ENCODE measurements at regions not wholly inside any gene's neighbourhood (a gene's known extent, or its start where the extent isn't known, plus 50 kb on each side); places are given as distances from the start of the nearest gene placed in this dataset.

- H3K9ac ChIP-seq (ENCODE audit: low read length): no peak overlapping the region
- no peak for TF ChIP-seq CTCF (IDR thresholded peaks at IDR 0.05; ENCODE audit: low read length)
- no peak for TF ChIP-seq EZH2 (IDR thresholded peaks at IDR 0.05; ENCODE audit: borderline replicate concordance, low read length)
- H3K36me3 ChIP-seq (ENCODE audit: insufficient read depth, low read length): no peaks in the 10 kb centered on the region
- no peaks in the 10 kb centered on the region for H3K27me3 ChIP-seq (ENCODE audit: insufficient read depth, low read length)
- no peaks in the 10 kb centered on the region for H3K9me2 ChIP-seq (ENCODE audit: low read depth, low read length)
- no peaks in the 10 kb centered on the region for H3K4me1 ChIP-seq (ENCODE audit: insufficient read depth, low read length, severe bottlenecking)
- no peaks in the 10 kb centered on the region for H3K79me2 ChIP-seq (ENCODE audit: insufficient read depth, low read length)
- no peak overlapping the region for H2AFZ ChIP-seq (ENCODE audit: low read length)
- no peak overlapping the region for H3K27ac ChIP-seq (ENCODE audit: low read depth, low read length, poor library complexity, severe bottlenecking)
- H3K4me3 ChIP-seq (ENCODE audit: low read depth, low read length, poor library complexity, severe bottlenecking): no peak overlapping the region
- H3F3A ChIP-seq (ENCODE audit: insufficient read depth, low read length): no peaks in the 10 kb centered on the region
- no peaks in the 10 kb centered on the region for H3K9me3 ChIP-seq (ENCODE audit: low read length)
- no peak overlapping the region for H3K4me2 ChIP-seq (ENCODE audit: low read length)
- no peaks in the 10 kb centered on the region for H4K20me1 ChIP-seq (ENCODE audit: insufficient read depth, low read length)
Measured at GRCh38 chr17:72053449-72053848, 67.4 kb upstream of the SOX9 start.

GRCh38 chr17:72056155-72056554, 64.7 kb upstream of the SOX9 start:
- Histone ChIP-seq H3K27ac (ENCODE audit: low read depth, low read length, poor library complexity, severe bottlenecking) (no peak overlapping the region), H3K36me3 (ENCODE audit: insufficient read depth, low read length) (no peaks in the 10 kb centered on the region), H3K9me3 (ENCODE audit: low read length) (no peaks in the 10 kb centered on the region), H4K20me1 (ENCODE audit: insufficient read depth, low read length) (no peaks in the 10 kb centered on the region), H3K4me1 (ENCODE audit: insufficient read depth, low read length, severe bottlenecking) (no peaks in the 10 kb centered on the region), H3F3A (ENCODE audit: insufficient read depth, low read length) (no peaks in the 10 kb centered on the region), H3K4me3 (ENCODE audit: low read depth, low read length, poor library complexity, severe bottlenecking) (no peak overlapping the region), H3K4me2 (ENCODE audit: low read length) (no peak overlapping the region), H2AFZ (ENCODE audit: low read length) (no peak overlapping the region), H3K9me2 (ENCODE audit: low read depth, low read length) (no peaks in the 10 kb centered on the region), H3K27me3 (ENCODE audit: insufficient read depth, low read length) (no peaks in the 10 kb centered on the region), H3K79me2 (ENCODE audit: insufficient read depth, low read length) (no peaks in the 10 kb centered on the region), H3K9ac (ENCODE audit: low read length) (no peak overlapping the region)
- TF ChIP-seq EZH2 (IDR thresholded peaks at IDR 0.05; ENCODE audit: borderline replicate concordance, low read length): no peak
- no peak for TF ChIP-seq CTCF (IDR thresholded peaks at IDR 0.05; ENCODE audit: low read length)

- Histone ChIP-seq H3K9me2 (ENCODE audit: low read depth, low read length) (no peaks in the 10 kb centered on the region), H3F3A (ENCODE audit: insufficient read depth, low read length) (no peaks in the 10 kb centered on the region), H4K20me1 (ENCODE audit: insufficient read depth, low read length) (no peaks in the 10 kb centered on the region), H3K4me1 (ENCODE audit: insufficient read depth, low read length, severe bottlenecking) (no peaks in the 10 kb centered on the region), H3K4me2 (ENCODE audit: low read length) (no peak overlapping the region), H2AFZ (ENCODE audit: low read length) (no peak overlapping the region), H3K27me3 (ENCODE audit: insufficient read depth, low read length) (no peaks in the 10 kb centered on the region), H3K27ac (ENCODE audit: low read depth, low read length, poor library complexity, severe bottlenecking) (no peak overlapping the region), H3K9me3 (ENCODE audit: low read length) (no peaks in the 10 kb centered on the region), H3K79me2 (ENCODE audit: insufficient read depth, low read length) (no peaks in the 10 kb centered on the region), H3K9ac (ENCODE audit: low read length) (no peak overlapping the region), H3K36me3 (ENCODE audit: insufficient read depth, low read length) (no peaks in the 10 kb centered on the region), H3K4me3 (ENCODE audit: low read depth, low read length, poor library complexity, severe bottlenecking) (no peak overlapping the region)
- no peak for TF ChIP-seq EZH2 (IDR thresholded peaks at IDR 0.05; ENCODE audit: borderline replicate concordance, low read length)
- no peak for TF ChIP-seq CTCF (IDR thresholded peaks at IDR 0.05; ENCODE audit: low read length)
Measured at GRCh38 chr17:72056727-72057290, 64.0 kb upstream of the SOX9 start.

Data from OCI-LY1 (cell line).